ENCODE measurements at regions not wholly inside any gene's neighbourhood (a gene's known extent, or its start where the extent isn't known, plus 50 kb on each side); places are given as distances from the start of the nearest gene placed in this dataset.

GRCh38 chr4:23972805-23973204 is 83.0 kb upstream of the PPARGC1A start:
- ChIA-PET CTCF (ENCODE audit: low intra/inter-chr PET ratio) (no interaction called here), POLR2A (no interaction called here)
- H3K27ac ChIP-seq (ENCODE audit: extremely low read depth, low read depth, low read length) = no peak overlapping the region
- no peaks in the 10 kb centered on the region for H3K4me1 ChIP-seq (replicated peaks in 1 of 2; ENCODE audit: control insufficient read depth in 2 of 2, insufficient read depth in 2 of 2, low read length in 2 of 2)
- no peak overlapping the region for H3K9ac ChIP-seq (ENCODE audit: insufficient read depth in 1 of 2, low read depth in 2 of 2, low read length in 2 of 2)
- ATAC-seq = no peak
- no TSS peak for BruUV-seq (replicated peaks)
- H3K4me2 ChIP-seq (ENCODE audit: insufficient read depth, low read length) = no peak overlapping the region
- H2AFZ ChIP-seq (ENCODE audit: low read depth, low read length) = no peak overlapping the region
- no peak for FAIRE-seq
- no peaks in the 10 kb centered on the region for H3K27me3 ChIP-seq (ENCODE audit: control insufficient read depth in 2 of 2, insufficient read depth in 2 of 2, low read length in 2 of 2)
- TF ChIP-seq RBM25 (IDR thresholded peaks at IDR 0.05; ENCODE audit: low read depth, low read length, severe bottlenecking) (no peak), STAT5A (IDR thresholded peaks at IDR 0.05; ENCODE audit: borderline replicate concordance, low read length) (no peak), SRSF3 (IDR thresholded peaks at IDR 0.05; ENCODE audit: insufficient read depth, low read length) (no peak), ZNF589 (CRISPR knock-in tag; IDR thresholded peaks at IDR 0.05; ENCODE audit: low read depth) (no peak), NEUROD1 (IDR thresholded peaks at IDR 0.05; ENCODE audit: borderline replicate concordance, low read depth, low read length, partially characterized antibody) (no peak), POLR2H (tag; IDR thresholded peaks at IDR 0.05; ENCODE audit: low read depth) (no peak), ESRRB (CRISPR knock-in tag; IDR thresholded peaks at IDR 0.05; ENCODE audit: borderline replicate concordance) (no peak), ZNF584 (CRISPR knock-in tag; IDR thresholded peaks at IDR 0.05; ENCODE audit: low read depth) (no peak), USF2 (CRISPR knock-in tag; IDR thresholded peaks at IDR 0.05) (no peak)
- no peaks in the 10 kb centered on the region for H3K36me3 ChIP-seq (ENCODE audit: control insufficient read depth, insufficient read depth, low read length)
- DNase-seq (ENCODE audit: extremely low read depth in 1 of 4, low spot score in 3 of 4) = no peak
- H3K9me3 ChIP-seq (replicated peaks; ENCODE audit: control insufficient read depth, insufficient read depth, low read depth, low read length) = no peaks in the 10 kb centered on the region
- WGBS (ENCODE audit: insufficient coverage, low coverage, missing lambda C conversion rate) = 0% methylated on average over 3 of the region's 3 CpGs
- intact Hi-C loops (cut with micrococcal nuclease) (no loop called here), in situ Hi-C loops (cut with MboI) (no loop called here)
- no peak overlapping the region for H3K4me3 ChIP-seq
- H3K79me2 ChIP-seq (ENCODE audit: control insufficient read depth, insufficient read depth, low read length) = no peaks in the 10 kb centered on the region
- H4K20me1 ChIP-seq (replicated peaks; ENCODE audit: control insufficient read depth, insufficient read depth, low read length) = no peaks in the 10 kb centered on the region
- no peaks in the 10 kb centered on the region for H3K9me1 ChIP-seq (ENCODE audit: control insufficient read depth, insufficient read depth, low read length)
